ENCODE measurements at regions not wholly inside any gene's neighbourhood (a gene's known extent, or its start where the extent isn't known, plus 50 kb on each side); places are given as distances from the start of the nearest gene placed in this dataset.
A peak's percentile ranks its signal among the peaks of the same experiment; 100 is the strongest.

GRCh38 chr3:94226078-94226477, 163.2 kb downstream of the NSUN3 start:
- H4K91ac ChIP-seq (ENCODE audit: low read depth, low read length, poor library complexity): no peak overlapping the region

GRCh38 chr3:94232921-94233320, 170.1 kb downstream of the NSUN3 start:
- DNase-seq (ENCODE audit: low spot score): no peak
- no peaks in the 10 kb centered on the region for H3K79me1 ChIP-seq (ENCODE audit: low read depth, low read length)

More at GRCh38 chr3:94226078-94226477, 163.2 kb downstream of the NSUN3 start:
- H4K8ac ChIP-seq (ENCODE audit: low read depth, low read length): no peak overlapping the region
- no CpG with 5 or more reads among the region's 4 CpGs for WGBS, 2 donors (ENCODE audit: extremely low coverage in 2 of 2, insufficient read length in 2 of 2, insufficient replicate concordance in 1 of 2)
- no peak overlapping the region for H3K4me2 ChIP-seq (ENCODE audit: insufficient read depth, low read length, poor library complexity, severe bottlenecking)
- no peaks in the 10 kb centered on the region for H3K79me1 ChIP-seq (ENCODE audit: low read depth, low read length)
- no peaks in the 10 kb centered on the region for H3K36me3 ChIP-seq (replicated peaks in 1 of 2; ENCODE audit: control insufficient read depth in 2 of 2, insufficient read depth in 2 of 2, low read length in 2 of 2)
- peak overlapping the region; percentile 84 for H2AFZ ChIP-seq (ENCODE audit: low read length)
- no peak overlapping the region for H3K4ac ChIP-seq (ENCODE audit: low read length)
- no peak overlapping the region for H2BK120ac ChIP-seq (ENCODE audit: low read depth, low read length)
- no peak overlapping the region for H2AK5ac ChIP-seq (ENCODE audit: low read depth, low read length)
- no peak overlapping the region for H2BK5ac ChIP-seq (ENCODE audit: low read length)
- DNase-seq (ENCODE audit: low spot score): no peak
- no peak overlapping the region for H3K9ac ChIP-seq (ENCODE audit: low read depth, low read length, poor library complexity)
- no peak overlapping the region for H3K27ac ChIP-seq (replicated peaks; ENCODE audit: low read length)
- H3K18ac ChIP-seq (ENCODE audit: low read length): no peak overlapping the region
- H2BK15ac ChIP-seq (ENCODE audit: low read length): no peak overlapping the region
- no peak overlapping the region for H3K23ac ChIP-seq (ENCODE audit: low read depth, low read length, poor library complexity)
- H3K4me1 ChIP-seq (ENCODE audit: control insufficient read depth in 2 of 2, insufficient read depth in 1 of 2, low read depth in 1 of 2, low read length in 2 of 2): peaks cover 0 to 10% of the 10 kb centered on the region in 2 donors
- H3K4me3 ChIP-seq (ENCODE audit: low read length in 2 of 2): no peak overlapping the region
- H3K27me3 ChIP-seq (ENCODE audit: control insufficient read depth in 3 of 3, insufficient read depth in 3 of 3, low read depth in 1 of 3, low read length in 3 of 3): no peaks in the 10 kb centered on the region
- no peaks in the 10 kb centered on the region for H3K9me3 ChIP-seq (replicated peaks in 1 of 2; ENCODE audit: control insufficient read depth in 2 of 2, insufficient read depth in 1 of 2, low read depth in 1 of 2, low read length in 2 of 2)
- H3K14ac ChIP-seq (ENCODE audit: low read length): no peak overlapping the region
- H2BK12ac ChIP-seq (ENCODE audit: low read length): no peak overlapping the region

DNA sequence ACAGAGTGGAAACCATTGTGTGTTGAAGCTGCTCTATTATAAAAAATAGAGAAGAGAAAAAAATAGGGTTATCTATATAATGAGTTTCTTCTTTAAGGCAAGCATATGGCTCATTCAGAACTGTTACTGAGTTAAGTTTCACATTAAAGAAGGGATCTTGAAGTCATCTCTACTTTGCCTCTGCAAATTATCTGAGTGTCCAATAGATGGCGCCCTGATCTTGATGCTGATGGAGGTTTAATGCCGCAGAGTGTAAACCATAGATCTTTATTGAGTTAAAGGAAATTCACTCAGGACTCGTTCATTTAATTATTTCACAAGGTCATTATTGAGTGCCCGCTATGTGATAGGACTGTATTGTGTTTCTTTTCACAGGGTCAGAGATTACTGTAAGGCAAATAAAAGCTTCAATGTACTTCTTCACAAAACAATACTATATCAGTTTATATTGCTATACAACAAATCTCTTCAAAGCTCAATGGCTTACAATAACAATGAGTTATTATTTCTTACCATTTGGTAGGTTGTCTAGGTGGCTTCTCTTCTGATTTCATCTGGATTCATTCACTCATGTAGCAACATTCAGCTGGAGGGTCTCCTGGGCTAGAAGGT, 171.4 kb downstream of the NSUN3 start:
- no peak overlapping the region for H2AFZ ChIP-seq (ENCODE audit: low read length)
- no peak overlapping the region for H3K23ac ChIP-seq (ENCODE audit: low read depth, low read length, poor library complexity)
- no peak overlapping the region for H2BK120ac ChIP-seq (ENCODE audit: low read depth, low read length)
- H4K91ac ChIP-seq (ENCODE audit: low read depth, low read length, poor library complexity): no peak overlapping the region
- no peak overlapping the region for H3K4ac ChIP-seq (ENCODE audit: low read length)
- no peaks in the 10 kb centered on the region for H3K4me1 ChIP-seq (ENCODE audit: control insufficient read depth in 2 of 2, insufficient read depth in 1 of 2, low read depth in 1 of 2, low read length in 2 of 2)
- no peak overlapping the region for H3K18ac ChIP-seq (ENCODE audit: low read length)
- H2BK5ac ChIP-seq (ENCODE audit: low read length): no peak overlapping the region
- no peaks in the 10 kb centered on the region for H3K27me3 ChIP-seq (ENCODE audit: control insufficient read depth in 3 of 3, insufficient read depth in 3 of 3, low read depth in 1 of 3, low read length in 3 of 3)
- H3K27ac ChIP-seq (replicated peaks; ENCODE audit: low read length): no peak overlapping the region
- no peak overlapping the region for H4K8ac ChIP-seq (ENCODE audit: low read depth, low read length)
- H3K4me3 ChIP-seq (ENCODE audit: low read length in 2 of 2): no peak overlapping the region
- H2BK12ac ChIP-seq (ENCODE audit: low read length): no peak overlapping the region
- H3K79me1 ChIP-seq (ENCODE audit: low read depth, low read length): no peaks in the 10 kb centered on the region
- WGBS, 2 donors (ENCODE audit: extremely low coverage in 2 of 2, insufficient read length in 2 of 2, insufficient replicate concordance in 1 of 2): no CpG with 5 or more reads among the region's 4 CpGs
- H2AK5ac ChIP-seq (ENCODE audit: low read depth, low read length): no peak overlapping the region
- no peak overlapping the region for H3K9ac ChIP-seq (ENCODE audit: low read depth, low read length, poor library complexity)
- no peaks in the 10 kb centered on the region for H3K36me3 ChIP-seq (replicated peaks in 1 of 2; ENCODE audit: control insufficient read depth in 2 of 2, insufficient read depth in 2 of 2, low read length in 2 of 2)
- H2BK15ac ChIP-seq (ENCODE audit: low read length): no peak overlapping the region
- H3K14ac ChIP-seq (ENCODE audit: low read length): no peak overlapping the region
- H3K9me3 ChIP-seq (replicated peaks in 1 of 2; ENCODE audit: control insufficient read depth in 2 of 2, insufficient read depth in 1 of 2, low read depth in 1 of 2, low read length in 2 of 2): no peaks in the 10 kb centered on the region
- DNase-seq (ENCODE audit: low spot score): peak; percentile 11
- H3K4me2 ChIP-seq (ENCODE audit: insufficient read depth, low read length, poor library complexity, severe bottlenecking): no peak overlapping the region

More at GRCh38 chr3:94232921-94233320, 170.1 kb downstream of the NSUN3 start:
- H2BK5ac ChIP-seq (ENCODE audit: low read length): no peak overlapping the region
- H3K36me3 ChIP-seq (replicated peaks in 1 of 2; ENCODE audit: control insufficient read depth in 2 of 2, insufficient read depth in 2 of 2, low read length in 2 of 2): no peaks in the 10 kb centered on the region
- no peaks in the 10 kb centered on the region for H3K27me3 ChIP-seq (ENCODE audit: control insufficient read depth in 3 of 3, insufficient read depth in 3 of 3, low read depth in 1 of 3, low read length in 3 of 3)
- no peak overlapping the region for H2AFZ ChIP-seq (ENCODE audit: low read length)
- no peak overlapping the region for H2BK12ac ChIP-seq (ENCODE audit: low read length)
- WGBS, 2 donors (ENCODE audit: extremely low coverage in 2 of 2, insufficient read length in 2 of 2, insufficient replicate concordance in 1 of 2): no CpG with 5 or more reads among the region's 3 CpGs
- no peak overlapping the region for H2AK5ac ChIP-seq (ENCODE audit: low read depth, low read length)
- no peaks in the 10 kb centered on the region for H3K4me1 ChIP-seq (ENCODE audit: control insufficient read depth in 2 of 2, insufficient read depth in 1 of 2, low read depth in 1 of 2, low read length in 2 of 2)
- no peak overlapping the region for H3K18ac ChIP-seq (ENCODE audit: low read length)
- H3K4me3 ChIP-seq (ENCODE audit: low read length in 2 of 2): no peak overlapping the region
- H3K4ac ChIP-seq (ENCODE audit: low read length): no peak overlapping the region
- H3K23ac ChIP-seq (ENCODE audit: low read depth, low read length, poor library complexity): no peak overlapping the region
- no peak overlapping the region for H3K27ac ChIP-seq (replicated peaks; ENCODE audit: low read length)
- H3K9ac ChIP-seq (ENCODE audit: low read depth, low read length, poor library complexity): no peak overlapping the region
- no peak overlapping the region for H2BK15ac ChIP-seq (ENCODE audit: low read length)
- H3K4me2 ChIP-seq (ENCODE audit: insufficient read depth, low read length, poor library complexity, severe bottlenecking): no peak overlapping the region
- H2BK120ac ChIP-seq (ENCODE audit: low read depth, low read length): no peak overlapping the region
- H3K14ac ChIP-seq (ENCODE audit: low read length): no peak overlapping the region
- no peak overlapping the region for H4K91ac ChIP-seq (ENCODE audit: low read depth, low read length, poor library complexity)
- H3K9me3 ChIP-seq (replicated peaks in 1 of 2; ENCODE audit: control insufficient read depth in 2 of 2, insufficient read depth in 1 of 2, low read depth in 1 of 2, low read length in 2 of 2): no peaks in the 10 kb centered on the region
- H4K8ac ChIP-seq (ENCODE audit: low read depth, low read length): no peak overlapping the region

DNA sequence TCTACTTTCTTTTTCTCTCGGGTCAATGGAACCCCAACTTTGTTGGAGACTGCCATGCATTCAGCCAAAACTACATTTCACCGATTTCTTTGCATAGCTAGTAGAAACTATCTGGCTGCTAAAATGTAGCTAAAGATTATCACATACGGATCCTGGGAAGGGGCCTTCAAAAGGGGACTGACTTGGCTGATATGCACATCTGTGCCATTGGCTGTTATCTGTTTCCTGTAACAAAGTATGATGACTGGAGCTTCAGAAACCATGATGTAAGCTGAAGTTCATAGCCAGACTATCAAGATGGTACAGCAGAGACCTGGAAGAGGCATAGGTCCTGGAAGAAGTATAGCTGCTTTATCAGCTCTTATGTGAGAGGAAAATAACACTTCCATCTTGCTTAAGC, 179.1 kb downstream of the NSUN3 start:
- Histone ChIP-seq H2BK12ac (ENCODE audit: low read length) (no peak overlapping the region), H3K4ac (ENCODE audit: low read length) (no peak overlapping the region), H4K8ac (ENCODE audit: low read depth, low read length) (no peak overlapping the region), H2AFZ (ENCODE audit: low read length) (no peak overlapping the region), H3K4me1 (ENCODE audit: control insufficient read depth in 2 of 2, insufficient read depth in 1 of 2, low read depth in 1 of 2, low read length in 2 of 2) (no peaks in the 10 kb centered on the region), H2BK120ac (ENCODE audit: low read depth, low read length) (no peak overlapping the region), H2BK5ac (ENCODE audit: low read length) (no peak overlapping the region), H2AK5ac (ENCODE audit: low read depth, low read length) (no peak overlapping the region), H3K9me3 (replicated peaks in 1 of 2; ENCODE audit: control insufficient read depth in 2 of 2, insufficient read depth in 1 of 2, low read depth in 1 of 2, low read length in 2 of 2) (no peaks in the 10 kb centered on the region), H2BK15ac (ENCODE audit: low read length) (no peak overlapping the region), H3K4me2 (ENCODE audit: insufficient read depth, low read length, poor library complexity, severe bottlenecking) (no peak overlapping the region), H3K27me3 (ENCODE audit: control insufficient read depth in 3 of 3, insufficient read depth in 3 of 3, low read depth in 1 of 3, low read length in 3 of 3) (no peaks in the 10 kb centered on the region), H3K18ac (ENCODE audit: low read length) (no peak overlapping the region), H3K9ac (ENCODE audit: low read depth, low read length, poor library complexity) (no peak overlapping the region), H3K27ac (replicated peaks; ENCODE audit: low read length) (no peak overlapping the region), H3K14ac (ENCODE audit: low read length) (no peak overlapping the region), H3K79me1 (ENCODE audit: low read depth, low read length) (no peaks in the 10 kb centered on the region), H3K4me3 (ENCODE audit: low read length in 2 of 2) (no peak overlapping the region), H3K23ac (ENCODE audit: low read depth, low read length, poor library complexity) (no peak overlapping the region), H4K91ac (ENCODE audit: low read depth, low read length, poor library complexity) (no peak overlapping the region), H3K36me3 (replicated peaks in 1 of 2; ENCODE audit: control insufficient read depth in 2 of 2, insufficient read depth in 2 of 2, low read length in 2 of 2) (no peaks in the 10 kb centered on the region)
- WGBS, 2 donors (ENCODE audit: extremely low coverage in 2 of 2, insufficient read length in 2 of 2, insufficient replicate concordance in 1 of 2): no CpG with 5 or more reads among the region's 3 CpGs
- DNase-seq (ENCODE audit: low spot score): no peak

Measured in neuronal stem cell (in vitro differentiated cells).